ENCODE measurements at regions not wholly inside any gene's neighbourhood (a gene's known extent, or its start where the extent isn't known, plus 50 kb on each side); places are given as distances from the start of the nearest gene placed in this dataset.
"Not testable (repeated sequence)": the region's sequence is repeated elsewhere in the genome, so short reads cannot be mapped to it uniquely, and the experiment has no call there.

DNA sequence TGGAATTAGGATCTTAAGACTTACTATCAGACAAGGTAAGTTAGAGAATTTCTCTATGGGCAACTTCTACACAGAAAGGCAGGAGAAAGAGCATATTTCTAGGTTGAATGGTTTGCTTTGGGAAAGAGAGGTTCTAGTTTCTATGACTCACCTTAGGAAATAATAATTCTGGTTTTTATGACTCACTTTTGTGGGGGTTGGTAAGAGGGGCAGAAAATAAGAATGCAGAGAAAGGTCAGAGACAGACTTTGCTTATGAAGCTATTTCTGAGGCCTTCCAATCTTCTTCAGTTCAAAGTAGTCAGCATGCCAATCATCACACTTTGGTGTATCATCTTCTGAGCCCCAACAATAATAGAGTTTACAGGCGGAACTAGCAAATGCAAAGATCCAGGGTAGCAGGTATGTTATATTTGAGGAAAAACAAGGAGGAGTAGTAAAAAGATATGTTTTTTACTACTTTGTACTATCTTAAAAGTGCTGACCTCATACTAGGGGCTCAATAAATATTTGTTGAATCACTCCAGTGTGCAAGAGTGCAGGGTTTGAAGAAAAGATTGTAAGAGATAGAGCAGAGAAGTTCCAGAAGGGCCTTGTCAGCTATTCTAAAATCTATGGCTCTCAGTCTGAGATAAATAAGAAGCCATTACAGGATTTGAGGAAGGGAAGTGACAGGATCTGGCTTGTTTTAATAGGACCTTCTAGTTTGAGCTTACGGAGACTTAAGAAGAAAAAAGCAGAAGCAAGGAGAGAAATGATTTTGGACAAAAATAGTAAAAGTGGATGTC, 56.7 kb upstream of the LRFN5 start:
- no peak overlapping the region for H3K9ac ChIP-seq

GRCh38 chr14:41549282-41549681, 57.4 kb upstream of the LRFN5 start:
- H3K4me2 ChIP-seq: peak overlapping the region in 1 of 11 experiments; percentile 49; a peak in 1 of 22 replicates

More for the DNA sequence above, 56.7 kb upstream of the LRFN5 start:
- Histone ChIP-seq H4K20me1 (no peaks in the 10 kb centered on the region), H3K27me3 (no peaks in the 10 kb centered on the region), H3K4me3 (no peak overlapping the region), H3K4me2 (peak overlapping the region in 3 of 11 experiments; percentile 33 to 59 (median 49); a peak in 6 of 22 replicates), H3K4me1 (peaks cover 0 to 25% (median 0%) of the 10 kb centered on the region in 10 experiments; a peak in 5 of 20 replicates), H3K9me3 (replicated peaks in 1 of 11) (no peaks in the 10 kb centered on the region), H3K36me3 (no peaks in the 10 kb centered on the region), H3K27ac (no peak overlapping the region; a peak in 1 of 22 replicates)
- TF ChIP-seq Cebpa-rat (IDR thresholded peaks at IDR 0.05): no peak

GRCh38 chr14:41548666-41549065, 58.0 kb upstream of the LRFN5 start:
- no peaks in the 10 kb centered on the region for H3K27me3 ChIP-seq
- TF ChIP-seq Cebpa-rat (IDR thresholded peaks at IDR 0.05): no peak
- no peaks in the 10 kb centered on the region for H4K20me1 ChIP-seq
- no peaks in the 10 kb centered on the region for H3K36me3 ChIP-seq
- H3K4me3 ChIP-seq: no peak overlapping the region
- H3K4me2 ChIP-seq: no peak overlapping the region
- H3K9me3 ChIP-seq (replicated peaks in 1 of 11): no peaks in the 10 kb centered on the region
- H3K27ac ChIP-seq: no peak overlapping the region
- H3K4me1 ChIP-seq: peaks cover 0 to 25% (median 0%) of the 10 kb centered on the region in 10 experiments; a peak in 5 of 20 replicates
- no peak overlapping the region for H3K9ac ChIP-seq

More at GRCh38 chr14:41549282-41549681, 57.4 kb upstream of the LRFN5 start:
- Histone ChIP-seq H3K27ac (no peak overlapping the region), H3K9ac (no peak overlapping the region), H3K9me3 (replicated peaks in 1 of 11) (no peaks in the 10 kb centered on the region), H3K36me3 (no peaks in the 10 kb centered on the region), H3K4me3 (no peak overlapping the region), H3K27me3 (no peaks in the 10 kb centered on the region), H3K4me1 (peaks cover 0 to 25% (median 0%) of the 10 kb centered on the region in 10 experiments; a peak in 5 of 20 replicates), H4K20me1 (no peaks in the 10 kb centered on the region)
- no peak for TF ChIP-seq Cebpa-rat (IDR thresholded peaks at IDR 0.05)

DNA sequence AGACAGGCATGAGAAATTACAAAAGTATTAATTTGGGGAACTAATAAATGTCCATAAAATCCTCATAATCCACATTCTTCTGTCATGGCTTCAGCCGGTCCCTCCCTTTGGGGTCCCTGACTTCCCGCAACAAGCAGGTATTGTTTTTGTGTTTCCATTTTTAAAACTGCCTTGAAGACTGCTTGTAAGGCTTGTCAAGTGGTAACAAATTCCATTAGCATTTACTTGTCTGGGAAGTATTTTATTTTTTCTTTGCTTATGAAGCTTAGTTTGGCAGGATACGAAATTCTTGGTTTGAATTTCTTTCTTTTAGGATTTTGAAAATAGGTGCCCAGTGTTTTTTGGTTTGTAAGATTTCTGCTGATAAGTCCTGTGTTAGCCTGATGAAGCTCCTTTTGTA, 65.3 kb upstream of the LRFN5 start:
- Histone ChIP-seq H3K9me3 (replicated peaks in 1 of 11) (peaks cover 3 to 24% (median 16%) of the 10 kb centered on the region in 11 experiments; a peak in 13 of 22 replicates), H3K9ac (no peak overlapping the region), H3K27ac (no peak overlapping the region), H3K36me3 (no peaks in the 10 kb centered on the region), H3K4me3 (no peak overlapping the region), H4K20me1 (no peaks in the 10 kb centered on the region), H3K4me2 (no peak overlapping the region), H3K4me1 (no peaks in the 10 kb centered on the region), H3K27me3 (no peaks in the 10 kb centered on the region)
- TF ChIP-seq Cebpa-rat (IDR thresholded peaks at IDR 0.05): no peak

DNA sequence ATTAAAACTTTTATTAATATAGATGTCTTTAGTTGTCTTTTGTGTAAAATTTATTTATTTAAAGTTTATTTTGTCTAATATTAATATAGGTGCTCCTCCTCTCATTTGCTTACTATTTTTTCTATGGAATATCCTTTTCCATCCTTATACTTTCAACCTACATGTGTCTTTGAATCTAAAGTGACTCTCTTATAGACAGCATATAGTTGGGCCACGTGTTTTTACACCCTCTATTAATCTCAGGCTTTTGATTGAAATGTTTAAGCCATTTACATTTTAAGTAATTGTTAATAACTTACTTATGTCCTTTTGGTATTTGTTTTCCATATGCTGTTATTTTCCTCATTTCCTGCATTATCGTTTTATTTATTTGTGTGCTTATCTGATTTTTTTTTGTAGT, 74.4 kb upstream of the LRFN5 start:
- no peak for TF ChIP-seq Cebpa-rat (IDR thresholded peaks at IDR 0.05)
- H3K27me3 ChIP-seq: no peaks in the 10 kb centered on the region
- H3K27ac ChIP-seq: no peak overlapping the region
- H3K9ac ChIP-seq: no peak overlapping the region
- no peaks in the 10 kb centered on the region for H3K36me3 ChIP-seq
- no peaks in the 10 kb centered on the region for H3K9me3 ChIP-seq (replicated peaks in 1 of 11)
- no peaks in the 10 kb centered on the region; a peak in 1 of 22 replicates for H4K20me1 ChIP-seq
- no peak overlapping the region for H3K4me3 ChIP-seq
- no peaks in the 10 kb centered on the region for H3K4me1 ChIP-seq
- H3K4me2 ChIP-seq: no peak overlapping the region

GRCh38 chr14:41521891-41522290, 84.8 kb upstream of the LRFN5 start:
- H4K20me1 ChIP-seq: no peaks in the 10 kb centered on the region
- no peak for TF ChIP-seq Cebpa-rat (IDR thresholded peaks at IDR 0.05)
- no peak overlapping the region for H3K9ac ChIP-seq
- H3K4me2 ChIP-seq: no peak overlapping the region
- H3K4me1 ChIP-seq: no peaks in the 10 kb centered on the region
- no peak overlapping the region for H3K27ac ChIP-seq
- no peak overlapping the region for H3K4me3 ChIP-seq
- H3K36me3 ChIP-seq: no peaks in the 10 kb centered on the region
- H3K27me3 ChIP-seq: no peaks in the 10 kb centered on the region
- H3K9me3 ChIP-seq (replicated peaks in 1 of 11): no peaks in the 10 kb centered on the region

DNA sequence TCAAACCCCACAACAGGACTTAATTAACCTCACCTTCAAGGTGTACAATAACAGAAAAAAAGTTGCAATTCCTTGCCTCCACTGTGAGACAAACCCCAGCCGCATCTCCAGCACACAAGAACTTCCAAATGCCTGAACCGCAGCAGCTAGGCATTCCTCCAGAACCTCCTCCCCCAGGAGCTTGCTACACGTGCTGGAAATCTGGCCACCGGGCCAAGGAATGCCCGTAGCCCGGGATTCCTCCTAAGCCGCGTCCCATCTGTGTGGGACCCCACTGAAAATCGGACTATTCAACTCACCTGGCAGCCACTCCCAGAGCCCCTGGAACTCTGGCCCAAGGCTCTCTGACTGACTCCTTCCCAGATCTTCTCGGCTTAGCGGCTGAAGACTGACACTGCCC, 88.6 kb upstream of the LRFN5 start:
- not testable (repeated sequence) for H4K20me1 ChIP-seq; H3K9ac ChIP-seq; H3K4me3 ChIP-seq; H3K4me1 ChIP-seq; H3K9me3 ChIP-seq (replicated peaks in 1 of 11); H3K27me3 ChIP-seq; H3K27ac ChIP-seq; H3K36me3 ChIP-seq; H3K4me2 ChIP-seq

DNA sequence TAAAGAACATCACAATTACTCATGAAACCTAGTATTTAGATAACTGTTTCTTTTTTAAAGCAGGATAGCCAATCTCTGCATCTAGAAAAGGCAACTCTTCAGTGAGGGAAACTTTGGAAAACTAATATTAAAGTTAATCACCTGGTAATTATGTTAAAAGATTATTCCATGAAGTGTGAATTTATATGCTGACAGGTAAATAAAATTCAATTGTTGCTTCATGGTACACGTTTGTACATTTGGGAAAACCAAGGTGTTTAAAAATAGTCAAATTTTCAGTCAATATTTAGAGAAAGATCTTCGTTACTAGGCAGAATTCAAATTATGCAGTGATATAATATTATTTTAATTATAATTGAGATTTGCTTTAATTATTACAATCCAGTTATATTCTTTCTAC, 100.1 kb upstream of the LRFN5 start:
- no peak overlapping the region for H3K4me3 ChIP-seq
- no peaks in the 10 kb centered on the region for H4K20me1 ChIP-seq
- H3K36me3 ChIP-seq: no peaks in the 10 kb centered on the region
- no peaks in the 10 kb centered on the region for H3K4me1 ChIP-seq
- no peaks in the 10 kb centered on the region for H3K27me3 ChIP-seq
- no peak for TF ChIP-seq Cebpa-rat (IDR thresholded peaks at IDR 0.05)
- no peaks in the 10 kb centered on the region for H3K9me3 ChIP-seq (replicated peaks in 1 of 11)
- H3K9ac ChIP-seq: no peak overlapping the region
- H3K4me2 ChIP-seq: no peak overlapping the region
- H3K27ac ChIP-seq: no peak overlapping the region

DNA sequence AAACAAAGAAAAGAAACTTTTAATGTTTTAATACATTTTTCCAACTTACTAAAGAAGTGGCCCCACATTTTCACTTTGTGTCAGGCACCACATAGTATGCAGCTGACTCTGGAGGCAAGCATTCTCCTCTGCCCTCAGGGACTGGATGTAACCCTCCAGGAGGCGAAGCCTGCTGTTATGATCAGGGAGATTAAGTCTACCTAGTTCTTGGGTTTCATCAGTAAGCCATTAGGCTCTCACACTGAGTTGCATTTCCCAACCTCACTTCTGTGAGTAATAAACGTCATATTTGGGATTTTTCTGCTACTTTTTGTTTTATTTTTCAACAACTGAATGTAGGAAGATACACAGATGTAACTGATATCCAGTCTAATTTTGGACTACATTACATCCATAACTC, 101.2 kb upstream of the LRFN5 start:
- Histone ChIP-seq H4K20me1 (no peaks in the 10 kb centered on the region), H3K4me1 (no peaks in the 10 kb centered on the region)

DNA sequence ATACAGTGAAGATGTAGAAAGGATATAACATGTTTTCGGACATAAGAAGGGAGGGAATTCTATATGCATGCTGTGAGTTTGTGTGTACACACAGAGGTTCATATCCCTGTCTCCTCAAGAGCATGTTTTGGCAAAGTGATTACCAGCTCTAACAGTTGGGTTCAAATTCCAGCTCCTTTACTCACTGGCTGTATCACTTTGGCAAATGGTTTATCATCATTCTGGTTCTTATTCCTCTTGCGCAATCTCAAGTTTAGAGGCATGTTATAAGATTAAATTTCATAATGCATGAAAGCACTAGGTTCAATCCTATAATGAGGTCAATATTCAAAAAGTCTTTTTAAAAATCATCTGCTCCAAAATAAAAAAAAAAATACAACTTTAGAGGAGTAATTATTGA, 107.7 kb upstream of the LRFN5 start:
- no peak overlapping the region for H3K27ac ChIP-seq
- no peaks in the 10 kb centered on the region for H4K20me1 ChIP-seq
- no peaks in the 10 kb centered on the region for H3K4me1 ChIP-seq
- no peaks in the 10 kb centered on the region for H3K9me3 ChIP-seq (replicated peaks in 1 of 11)
- H3K4me3 ChIP-seq: no peak overlapping the region
- no peaks in the 10 kb centered on the region for H3K36me3 ChIP-seq
- H3K27me3 ChIP-seq: no peaks in the 10 kb centered on the region
- no peak overlapping the region for H3K9ac ChIP-seq
- TF ChIP-seq Cebpa-rat (IDR thresholded peaks at IDR 0.05): peak in 8 of 11 experiments; percentile 40 to 87 (median 68); a peak in 12 of 22 replicates
- no peak overlapping the region for H3K4me2 ChIP-seq

More for the DNA sequence above, 101.2 kb upstream of the LRFN5 start:
- Histone ChIP-seq H3K9ac (no peak overlapping the region), H3K9me3 (replicated peaks in 1 of 11) (no peaks in the 10 kb centered on the region), H3K4me3 (no peak overlapping the region), H3K4me2 (no peak overlapping the region), H3K27me3 (no peaks in the 10 kb centered on the region), H3K27ac (no peak overlapping the region), H3K36me3 (no peaks in the 10 kb centered on the region)
- no peak for TF ChIP-seq Cebpa-rat (IDR thresholded peaks at IDR 0.05)
